ENCODE measurements at regions not wholly inside any gene's neighbourhood (a gene's known extent, or its start where the extent isn't known, plus 50 kb on each side); places are given as distances from the start of the nearest gene placed in this dataset.

DNA sequence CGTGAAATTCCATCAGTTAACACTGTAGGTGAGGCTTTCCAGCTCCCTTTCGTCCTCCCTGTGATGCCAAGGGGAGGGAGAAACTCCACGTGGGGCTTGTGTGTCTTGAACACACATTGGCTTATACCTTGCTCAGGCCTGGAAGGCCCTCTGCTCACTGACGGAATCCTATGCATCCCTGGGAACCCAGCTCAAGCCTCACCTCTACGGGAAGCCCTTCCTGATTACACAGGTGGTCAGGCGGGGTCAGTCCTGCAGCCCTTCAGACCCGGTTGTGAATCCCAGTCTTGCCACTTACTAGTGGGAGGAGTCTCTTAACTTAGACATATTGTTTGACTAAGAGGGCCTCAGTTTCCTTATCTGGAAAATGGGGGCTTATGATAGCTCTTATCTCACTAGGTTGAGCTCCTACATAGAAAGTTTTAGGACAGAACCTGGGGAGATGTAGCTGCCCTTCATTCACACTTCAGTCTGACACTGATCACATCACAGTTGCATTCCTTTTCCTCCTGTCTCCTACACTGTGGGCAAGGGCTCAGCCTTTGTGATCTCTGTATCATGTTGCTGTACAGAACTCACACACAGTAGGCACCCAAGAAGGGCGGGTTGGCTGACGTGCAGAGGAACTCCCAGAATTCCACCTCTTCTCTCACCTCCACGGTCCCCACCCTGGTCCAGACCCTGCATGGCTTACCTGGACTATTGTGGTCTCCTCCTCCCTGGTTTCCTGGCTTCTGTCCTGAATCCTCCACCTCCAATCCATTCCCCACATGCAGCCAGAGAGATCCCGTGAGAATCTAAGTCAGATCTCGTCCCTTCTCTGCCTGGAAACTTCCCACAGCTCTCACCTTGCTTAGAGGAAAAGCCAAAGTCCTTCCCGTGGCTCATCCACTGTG lies 129.6 kb downstream of the CEBPB start:
- TF ChIP-seq GATA2 (IDR thresholded peaks at IDR 0.05; ENCODE audit: low read depth, low read length) (no peak), GATA3 (IDR thresholded peaks at IDR 0.05; ENCODE audit: low read depth, low read length) (no peak)
